ENCODE measurements at regions not wholly inside any gene's neighbourhood (a gene's known extent, or its start where the extent isn't known, plus 50 kb on each side); places are given as distances from the start of the nearest gene placed in this dataset.

GRCh38 chr3:194781617-194782016 is 95.9 kb downstream of the FAM43A start:
- TF ChIP-seq, protein P1, sequence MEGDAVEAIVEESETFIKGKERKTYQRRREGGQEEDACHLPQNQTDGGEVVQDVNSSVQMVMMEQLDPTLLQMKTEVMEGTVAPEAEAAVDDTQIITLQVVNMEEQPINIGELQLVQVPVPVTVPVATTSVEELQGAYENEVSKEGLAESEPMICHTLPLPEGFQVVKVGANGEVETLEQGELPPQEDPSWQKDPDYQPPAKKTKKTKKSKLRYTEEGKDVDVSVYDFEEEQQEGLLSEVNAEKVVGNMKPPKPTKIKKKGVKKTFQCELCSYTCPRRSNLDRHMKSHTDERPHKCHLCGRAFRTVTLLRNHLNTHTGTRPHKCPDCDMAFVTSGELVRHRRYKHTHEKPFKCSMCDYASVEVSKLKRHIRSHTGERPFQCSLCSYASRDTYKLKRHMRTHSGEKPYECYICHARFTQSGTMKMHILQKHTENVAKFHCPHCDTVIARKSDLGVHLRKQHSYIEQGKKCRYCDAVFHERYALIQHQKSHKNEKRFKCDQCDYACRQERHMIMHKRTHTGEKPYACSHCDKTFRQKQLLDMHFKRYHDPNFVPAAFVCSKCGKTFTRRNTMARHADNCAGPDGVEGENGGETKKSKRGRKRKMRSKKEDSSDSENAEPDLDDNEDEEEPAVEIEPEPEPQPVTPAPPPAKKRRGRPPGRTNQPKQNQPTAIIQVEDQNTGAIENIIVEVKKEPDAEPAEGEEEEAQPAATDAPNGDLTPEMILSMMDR (IDR thresholded peaks at IDR 0.05; ENCODE audit: insufficient read depth, low read length, poor library complexity, severe bottlenecking) = no peak
- TF ChIP-seq EZH2phosphoT487 (conservative IDR thresholded peaks at IDR 0.05; ENCODE audit: low read length) = no peak

Data from SU-DHL-6 (cell line).